ENCODE measurements at regions not wholly inside any gene's neighbourhood (a gene's known extent, or its start where the extent isn't known, plus 50 kb on each side); places are given as distances from the start of the nearest gene placed in this dataset.

- no peaks in the 10 kb centered on the region for H3K36me3 ChIP-seq (ENCODE audit: control insufficient read depth, insufficient read depth, low read length)
- peaks cover 4% of the 10 kb centered on the region for H3K4me1 ChIP-seq (ENCODE audit: control insufficient read depth, insufficient read depth, low read length)
- no peak overlapping the region for H3K27ac ChIP-seq (ENCODE audit: low read length)
- 48% methylated on average over 3 of the region's 4 CpGs for WGBS (ENCODE audit: insufficient coverage)
- no peaks in the 10 kb centered on the region for H3K27me3 ChIP-seq (ENCODE audit: control insufficient read depth, insufficient read depth, low read length)
- no peaks in the 10 kb centered on the region for H3K9me3 ChIP-seq (replicated peaks; ENCODE audit: control insufficient read depth, low read depth, low read length)
- H3K4me3 ChIP-seq (ENCODE audit: low read length), result no peak overlapping the region
- DNase-seq, result no peak
These were observed 289.2 kb upstream of the USP24 start for GRCh38 chr1:55504306-55504731.

DNA sequence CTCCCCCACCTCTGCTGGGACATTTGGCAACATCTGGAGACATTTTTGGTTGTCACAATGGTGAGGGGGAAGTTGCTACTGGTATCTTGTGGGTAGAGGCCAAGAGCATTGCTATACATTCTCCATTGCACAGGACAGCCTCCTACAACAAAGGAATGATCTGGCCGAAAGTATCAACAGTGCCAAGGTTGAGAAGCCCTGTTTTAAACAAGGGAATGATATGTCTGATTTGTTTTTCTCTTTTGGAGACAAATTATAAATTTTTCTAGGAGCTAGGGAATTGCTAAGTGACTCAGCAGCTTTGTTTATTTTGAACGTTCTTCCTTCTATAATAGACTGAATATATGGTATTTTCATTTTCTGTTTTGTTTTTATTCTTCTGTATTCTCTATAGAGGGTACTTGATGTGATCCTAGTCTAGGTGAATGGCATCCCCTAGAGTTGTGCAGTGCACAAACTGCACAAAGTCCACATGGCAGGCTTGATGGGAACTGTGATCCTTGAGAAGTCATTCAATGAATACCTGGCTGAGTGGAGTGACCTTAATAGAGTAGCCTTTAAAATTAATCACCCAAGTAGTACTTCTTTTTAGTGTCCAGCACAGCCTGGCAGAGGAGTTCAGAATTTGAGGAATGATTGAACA lies 288.6 kb upstream of the USP24 start:
- Histone ChIP-seq H3K27me3 (ENCODE audit: control insufficient read depth, insufficient read depth, low read length) (no peaks in the 10 kb centered on the region), H3K9me3 (replicated peaks; ENCODE audit: control insufficient read depth, low read depth, low read length) (no peaks in the 10 kb centered on the region), H3K27ac (ENCODE audit: low read length) (no peak overlapping the region), H3K4me1 (ENCODE audit: control insufficient read depth, insufficient read depth, low read length) (peaks cover 4% of the 10 kb centered on the region), H3K4me3 (ENCODE audit: low read length) (no peak overlapping the region), H3K36me3 (ENCODE audit: control insufficient read depth, insufficient read depth, low read length) (no peaks in the 10 kb centered on the region)
- WGBS (ENCODE audit: insufficient coverage), result no CpG with 5 or more reads among the region's 2 CpGs
- DNase-seq, result no peak

DNA sequence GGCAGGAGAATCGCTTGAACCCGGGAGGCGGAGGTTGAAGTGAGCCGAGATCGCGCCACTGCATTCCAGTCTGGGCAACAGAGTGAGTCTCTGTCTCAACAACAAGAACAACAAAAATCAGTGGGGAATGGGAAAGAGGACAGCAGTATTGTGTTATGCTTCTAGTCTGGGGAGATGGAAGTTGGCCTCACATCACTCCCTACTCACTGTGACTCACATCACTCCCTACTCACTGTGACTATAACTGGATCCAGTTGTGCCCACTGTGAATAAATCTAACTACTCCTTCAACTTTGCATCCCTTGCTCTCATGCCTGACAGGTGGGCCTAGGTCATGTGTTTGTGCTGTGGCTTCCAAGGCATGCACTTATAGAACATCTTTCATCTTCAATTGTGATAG lies 285.4 kb upstream of the USP24 start:
- H3K4me3 ChIP-seq (ENCODE audit: low read length), result no peak overlapping the region
- no CpG with 5 or more reads among the region's 6 CpGs for WGBS (ENCODE audit: insufficient coverage)

GRCh38 chr1:55490547-55490946 lies 275.4 kb upstream of the USP24 start:
- Histone ChIP-seq H3K27me3 (ENCODE audit: control insufficient read depth, insufficient read depth, low read length) (no peaks in the 10 kb centered on the region), H3K27ac (ENCODE audit: low read length) (no peak overlapping the region), H3K9me3 (replicated peaks; ENCODE audit: control insufficient read depth, low read depth, low read length) (no peaks in the 10 kb centered on the region), H3K4me3 (ENCODE audit: low read length) (no peak overlapping the region), H3K4me1 (ENCODE audit: control insufficient read depth, insufficient read depth, low read length) (no peaks in the 10 kb centered on the region), H3K36me3 (ENCODE audit: control insufficient read depth, insufficient read depth, low read length) (no peaks in the 10 kb centered on the region)
- no peak for DNase-seq
- no CpG with 5 or more reads among the region's 1 CpG for WGBS (ENCODE audit: insufficient coverage)

More for the DNA sequence above, 285.4 kb upstream of the USP24 start:
- Histone ChIP-seq H3K27ac (ENCODE audit: low read length) (no peak overlapping the region), H3K9me3 (replicated peaks; ENCODE audit: control insufficient read depth, low read depth, low read length) (no peaks in the 10 kb centered on the region), H3K27me3 (ENCODE audit: control insufficient read depth, insufficient read depth, low read length) (no peaks in the 10 kb centered on the region), H3K36me3 (ENCODE audit: control insufficient read depth, insufficient read depth, low read length) (no peaks in the 10 kb centered on the region), H3K4me1 (ENCODE audit: control insufficient read depth, insufficient read depth, low read length) (no peaks in the 10 kb centered on the region)
- no peak for DNase-seq

GRCh38 chr1:55484173-55484572 lies 269.0 kb upstream of the USP24 start:
- 100% methylated on average over 1 of the region's 1 CpG for WGBS (ENCODE audit: insufficient coverage)
- Histone ChIP-seq H3K27me3 (ENCODE audit: control insufficient read depth, insufficient read depth, low read length) (no peaks in the 10 kb centered on the region), H3K4me1 (ENCODE audit: control insufficient read depth, insufficient read depth, low read length) (no peaks in the 10 kb centered on the region), H3K9me3 (replicated peaks; ENCODE audit: control insufficient read depth, low read depth, low read length) (peaks cover under 1% of the 10 kb centered on the region), H3K4me3 (ENCODE audit: low read length) (no peak overlapping the region), H3K36me3 (ENCODE audit: control insufficient read depth, insufficient read depth, low read length) (no peaks in the 10 kb centered on the region), H3K27ac (ENCODE audit: low read length) (no peak overlapping the region)
- DNase-seq, result no peak

DNA sequence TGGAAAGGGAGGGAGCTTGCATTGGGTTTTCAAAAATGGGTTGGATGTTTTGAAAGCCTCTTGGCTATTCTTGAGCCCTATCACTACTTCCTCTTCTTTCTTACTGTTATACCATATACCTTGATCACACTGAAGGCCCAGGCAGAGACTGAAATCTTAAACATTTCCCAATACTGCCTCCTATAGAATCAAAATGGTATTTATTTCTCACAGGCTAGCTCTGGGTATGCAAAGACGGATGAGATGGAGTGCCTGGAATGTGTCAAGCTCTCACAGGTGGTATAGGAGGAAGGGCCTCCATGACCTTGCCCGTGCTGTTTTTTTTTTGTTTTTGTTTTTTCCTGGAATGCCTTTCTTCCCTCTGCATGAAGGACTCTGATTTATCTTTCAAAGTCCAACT lies 268.4 kb upstream of the USP24 start:
- Histone ChIP-seq H3K4me1 (ENCODE audit: control insufficient read depth, insufficient read depth, low read length) (no peaks in the 10 kb centered on the region), H3K4me3 (ENCODE audit: low read length) (no peak overlapping the region), H3K9me3 (replicated peaks; ENCODE audit: control insufficient read depth, low read depth, low read length) (peaks cover 3% of the 10 kb centered on the region), H3K27me3 (ENCODE audit: control insufficient read depth, insufficient read depth, low read length) (no peaks in the 10 kb centered on the region), H3K27ac (ENCODE audit: low read length) (no peak overlapping the region), H3K36me3 (ENCODE audit: control insufficient read depth, insufficient read depth, low read length) (no peaks in the 10 kb centered on the region)
- no CpG with 5 or more reads among the region's 2 CpGs for WGBS (ENCODE audit: insufficient coverage)
- DNase-seq, result no peak

DNA sequence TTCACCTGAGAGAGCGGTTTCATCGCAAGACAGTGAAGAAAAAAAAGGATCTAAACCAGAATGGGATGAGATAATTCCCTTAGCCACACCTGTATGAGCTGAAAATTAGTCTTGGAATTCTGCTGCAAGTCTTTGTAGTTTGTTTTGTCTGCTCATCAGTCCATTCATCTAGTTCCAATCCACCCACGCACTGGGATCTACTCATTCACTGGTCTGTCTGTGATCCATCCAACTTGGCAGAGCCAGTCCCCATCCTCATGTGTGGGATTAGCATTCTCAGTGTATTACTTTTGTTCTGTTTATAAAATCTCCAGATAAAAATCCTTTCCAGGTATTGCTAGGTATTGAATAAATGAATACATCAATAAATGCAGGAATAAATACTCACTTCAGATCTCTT lies 266.5 kb upstream of the USP24 start:
- Histone ChIP-seq H3K4me3 (ENCODE audit: low read length) (no peak overlapping the region), H3K4me1 (ENCODE audit: control insufficient read depth, insufficient read depth, low read length) (peaks cover 2% of the 10 kb centered on the region), H3K36me3 (ENCODE audit: control insufficient read depth, insufficient read depth, low read length) (no peaks in the 10 kb centered on the region), H3K27me3 (ENCODE audit: control insufficient read depth, insufficient read depth, low read length) (no peaks in the 10 kb centered on the region), H3K9me3 (replicated peaks; ENCODE audit: control insufficient read depth, low read depth, low read length) (peaks cover 3% of the 10 kb centered on the region), H3K27ac (ENCODE audit: low read length) (no peak overlapping the region)
- WGBS (ENCODE audit: insufficient coverage), result no CpG with 5 or more reads among the region's 3 CpGs
- no peak for DNase-seq

DNA sequence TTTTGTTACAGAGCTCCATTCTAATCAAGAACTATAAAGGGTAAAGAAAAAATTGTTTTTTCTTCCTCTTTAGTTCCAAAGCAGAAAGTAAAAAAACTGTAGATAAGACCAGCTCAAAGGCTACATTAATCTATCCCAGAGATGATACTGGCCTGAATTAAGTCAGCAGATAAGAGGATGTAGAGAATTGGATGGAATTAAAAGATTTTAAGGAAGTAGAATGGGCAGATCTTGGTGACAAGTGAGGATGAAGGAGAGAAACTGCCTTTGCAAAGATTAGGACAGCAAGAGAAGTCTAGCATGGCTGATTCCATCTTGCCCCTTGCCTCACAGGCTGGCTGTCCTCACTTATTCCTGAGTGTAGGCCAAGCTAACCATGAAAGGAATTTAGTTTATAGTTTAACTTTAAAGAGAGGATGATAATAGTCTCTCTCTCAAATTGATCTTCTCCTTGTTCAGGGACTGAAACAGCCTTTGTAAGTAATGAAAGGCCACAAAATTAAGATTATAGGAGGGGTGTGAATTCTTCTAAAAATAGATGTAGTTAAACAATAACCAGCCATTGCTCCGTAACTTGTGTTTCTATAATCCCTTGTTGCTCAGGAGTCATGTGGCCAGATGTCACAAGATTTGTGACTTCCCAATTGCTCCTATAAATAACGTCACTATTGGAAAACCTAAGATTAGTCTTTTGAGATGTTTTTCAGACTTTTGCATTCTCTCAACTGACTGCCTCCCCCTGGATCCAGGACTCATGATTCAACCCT lies 265.0 kb upstream of the USP24 start:
- no peak overlapping the region for H3K27ac ChIP-seq (ENCODE audit: low read length)
- no peak overlapping the region for H3K4me3 ChIP-seq (ENCODE audit: low read length)
- H3K36me3 ChIP-seq (ENCODE audit: control insufficient read depth, insufficient read depth, low read length), result no peaks in the 10 kb centered on the region
- DNase-seq, result no peak
- H3K4me1 ChIP-seq (ENCODE audit: control insufficient read depth, insufficient read depth, low read length), result peaks cover 7% of the 10 kb centered on the region
- H3K9me3 ChIP-seq (replicated peaks; ENCODE audit: control insufficient read depth, low read depth, low read length), result peaks cover 3% of the 10 kb centered on the region
- no peaks in the 10 kb centered on the region for H3K27me3 ChIP-seq (ENCODE audit: control insufficient read depth, insufficient read depth, low read length)
- whole genome bisulfite sequencing (ENCODE audit: insufficient coverage), result no CpG with 5 or more reads among the region's 2 CpGs

DNA sequence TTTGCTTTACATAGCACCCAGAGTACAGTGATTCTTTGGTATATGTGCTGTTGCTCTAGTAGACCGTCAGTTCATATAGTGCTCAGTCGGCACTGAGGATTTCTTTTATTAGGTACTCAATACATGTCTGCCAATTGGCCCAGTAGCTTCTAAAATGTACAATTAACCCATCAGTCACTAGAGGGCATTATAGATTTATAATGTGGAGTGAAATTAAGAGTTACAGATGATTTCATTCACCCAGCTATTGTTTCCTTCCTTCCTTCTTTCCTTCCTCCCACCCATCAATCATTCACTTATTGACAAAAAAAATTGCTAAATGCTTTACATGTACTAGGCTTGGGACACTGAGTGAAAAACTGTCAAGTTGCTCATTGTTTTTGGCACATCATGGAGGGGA lies 263.6 kb upstream of the USP24 start:
- Histone ChIP-seq H3K4me1 (ENCODE audit: control insufficient read depth, insufficient read depth, low read length) (peaks cover 7% of the 10 kb centered on the region), H3K36me3 (ENCODE audit: control insufficient read depth, insufficient read depth, low read length) (no peaks in the 10 kb centered on the region), H3K27ac (ENCODE audit: low read length) (no peak overlapping the region), H3K27me3 (ENCODE audit: control insufficient read depth, insufficient read depth, low read length) (no peaks in the 10 kb centered on the region), H3K9me3 (replicated peaks; ENCODE audit: control insufficient read depth, low read depth, low read length) (peaks cover 3% of the 10 kb centered on the region), H3K4me3 (ENCODE audit: low read length) (no peak overlapping the region)
- no CpG with 5 or more reads among the region's 2 CpGs for WGBS (ENCODE audit: insufficient coverage)
- peak; percentile 30 for DNase-seq

DNA sequence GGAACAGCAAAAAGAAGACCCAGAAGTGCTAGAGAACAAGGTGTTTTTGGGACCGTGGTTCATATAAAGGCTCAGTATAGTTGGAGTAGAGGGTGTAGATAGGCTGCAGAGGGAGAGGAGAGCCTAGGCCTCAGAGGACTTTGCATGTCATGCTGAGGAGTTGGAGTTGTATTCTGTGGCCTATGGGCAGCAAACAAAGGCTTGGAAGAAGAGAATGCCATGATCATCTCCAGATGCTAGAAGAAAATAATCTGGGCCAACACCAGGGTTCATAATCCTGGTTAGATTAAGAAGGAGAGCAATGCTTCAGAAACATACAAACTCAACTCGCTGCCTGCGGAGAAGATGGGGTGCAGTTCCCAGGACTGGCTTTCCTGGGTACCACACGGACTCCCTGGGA lies 262.8 kb upstream of the USP24 start:
- no peak for DNase-seq
- no peak overlapping the region for H3K4me3 ChIP-seq (ENCODE audit: low read length)
- peaks cover 7% of the 10 kb centered on the region for H3K4me1 ChIP-seq (ENCODE audit: control insufficient read depth, insufficient read depth, low read length)
- no peaks in the 10 kb centered on the region for H3K27me3 ChIP-seq (ENCODE audit: control insufficient read depth, insufficient read depth, low read length)
- H3K36me3 ChIP-seq (ENCODE audit: control insufficient read depth, insufficient read depth, low read length), result no peaks in the 10 kb centered on the region
- WGBS (ENCODE audit: insufficient coverage), result 89% methylated on average over 4 of the region's 4 CpGs
- peaks cover 3% of the 10 kb centered on the region for H3K9me3 ChIP-seq (replicated peaks; ENCODE audit: control insufficient read depth, low read depth, low read length)
- H3K27ac ChIP-seq (ENCODE audit: low read length), result no peak overlapping the region
